DOHH2 (cell line): ENCODE measurements at regions not wholly inside any gene's neighbourhood (a gene's known extent, or its start where the extent isn't known, plus 50 kb on each side); places are given as distances from the start of the nearest gene placed in this dataset.

ENCODE experiments used
- EZH2phosphoT487 ChIP-seq: fragments of 200-600 bp; sonication (generic); IDR thresholded peaks from 2 replicates; pipeline ENCODE4 v1.6.1; 2017; ENCODE audit warnings: borderline replicate concordance, mild to moderate bottlenecking, antibody characterized with exemption, low read length, moderate library complexity, mixed read lengths
- TF ChIP-seq, protein P1 (sequence below): fragments of 200-600 bp; sonication (generic); IDR thresholded peaks from one replicate; pipeline ENCODE4 v1.5.1; 2014; ENCODE audit warnings: antibody characterized with exemption, mild to moderate bottlenecking, low read depth, low read length; ENCODE audit not compliant: poor library complexity, severe bottlenecking

DNA sequence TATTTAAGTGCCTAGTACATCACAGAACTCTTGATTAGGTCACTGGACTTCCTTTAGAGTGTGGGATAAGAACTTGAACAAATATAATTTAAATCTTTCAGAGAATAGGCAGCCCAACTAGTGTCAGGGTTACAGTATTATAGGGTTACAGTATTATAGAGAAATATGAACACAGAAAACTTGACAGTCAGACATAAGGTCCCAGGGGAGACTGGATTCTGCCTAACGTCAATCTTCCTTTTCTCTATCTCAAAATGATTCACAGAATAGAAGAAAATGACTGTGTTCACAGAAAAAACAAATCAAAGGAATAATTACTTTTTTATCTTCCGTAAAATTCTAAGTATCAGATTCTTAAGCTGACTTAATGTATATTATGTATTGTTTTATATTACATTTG lies 623.8 kb downstream of the HTR1B start:
- no peak for TF ChIP-seq EZH2phosphoT487
- TF ChIP-seq, protein P1, sequence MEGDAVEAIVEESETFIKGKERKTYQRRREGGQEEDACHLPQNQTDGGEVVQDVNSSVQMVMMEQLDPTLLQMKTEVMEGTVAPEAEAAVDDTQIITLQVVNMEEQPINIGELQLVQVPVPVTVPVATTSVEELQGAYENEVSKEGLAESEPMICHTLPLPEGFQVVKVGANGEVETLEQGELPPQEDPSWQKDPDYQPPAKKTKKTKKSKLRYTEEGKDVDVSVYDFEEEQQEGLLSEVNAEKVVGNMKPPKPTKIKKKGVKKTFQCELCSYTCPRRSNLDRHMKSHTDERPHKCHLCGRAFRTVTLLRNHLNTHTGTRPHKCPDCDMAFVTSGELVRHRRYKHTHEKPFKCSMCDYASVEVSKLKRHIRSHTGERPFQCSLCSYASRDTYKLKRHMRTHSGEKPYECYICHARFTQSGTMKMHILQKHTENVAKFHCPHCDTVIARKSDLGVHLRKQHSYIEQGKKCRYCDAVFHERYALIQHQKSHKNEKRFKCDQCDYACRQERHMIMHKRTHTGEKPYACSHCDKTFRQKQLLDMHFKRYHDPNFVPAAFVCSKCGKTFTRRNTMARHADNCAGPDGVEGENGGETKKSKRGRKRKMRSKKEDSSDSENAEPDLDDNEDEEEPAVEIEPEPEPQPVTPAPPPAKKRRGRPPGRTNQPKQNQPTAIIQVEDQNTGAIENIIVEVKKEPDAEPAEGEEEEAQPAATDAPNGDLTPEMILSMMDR = no peak
